ENCODE measurements at regions not wholly inside any gene's neighbourhood (a gene's known extent, or its start where the extent isn't known, plus 50 kb on each side); places are given as distances from the start of the nearest gene placed in this dataset.

- H4K20me1 ChIP-seq (ENCODE audit: control insufficient read depth, extremely low read depth, insufficient read depth, low read length) = no peaks in the 10 kb centered on the region
- peak overlapping the region; percentile 60 for H2AFZ ChIP-seq (ENCODE audit: control insufficient read depth, low read length)
- dilution Hi-C loops (cut with MboI; ENCODE audit: extremely low pct_ligation_motif_present, low sequenced_read_pairs) = no loop called here
- H3K4me1 ChIP-seq (ENCODE audit: control insufficient read depth, extremely low read depth, insufficient read depth, low read length) = peaks cover 54% of the 10 kb centered on the region
- peak; percentile 92 for FAIRE-seq
- H3K27me3 ChIP-seq (ENCODE audit: control insufficient read depth, extremely low read depth, insufficient read depth, low read length) = no peaks in the 10 kb centered on the region
- no peak overlapping the region for H3K9ac ChIP-seq (ENCODE audit: control insufficient read depth, extremely low read depth, insufficient read depth, low read length)
- H3K9me3 ChIP-seq (ENCODE audit: control insufficient read depth, low read depth, low read length) = no peaks in the 10 kb centered on the region
- no peaks in the 10 kb centered on the region for H3K9me1 ChIP-seq (ENCODE audit: control insufficient read depth, extremely low read depth, insufficient read depth, low read length)
- H3K4me3 ChIP-seq (ENCODE audit: control insufficient read depth in 2 of 3, extremely low read depth in 1 of 3, insufficient read depth in 2 of 3, low read depth in 1 of 3, low read length in 3 of 3) = no peak overlapping the region
- TF ChIP-seq EZH2 (IDR thresholded peaks at IDR 0.05; ENCODE audit: low read length) (no peak), CTCF (optimal IDR thresholded peaks at IDR 0.05 in 1 of 3, IDR thresholded peaks at IDR 0.05 in 1 of 3, conservative IDR thresholded peaks at IDR 0.05 in 1 of 3; ENCODE audit: extremely low read depth in 1 of 3, insufficient read depth in 2 of 3, low read length in 3 of 3) (no peak)
- peak overlapping the region; percentile 57 for H3K4me2 ChIP-seq (ENCODE audit: control insufficient read depth, extremely low read depth, insufficient read depth, low read depth, low read length)
- no peaks in the 10 kb centered on the region for H3K79me2 ChIP-seq (ENCODE audit: control insufficient read depth, insufficient read depth, low read length)
- H3K27ac ChIP-seq (ENCODE audit: control insufficient read depth, insufficient read depth, low read length) = peak overlapping the region; percentile 85
- DNase-seq (ENCODE audit: low read depth, low spot score) = peak; percentile 65
- no peaks in the 10 kb centered on the region for H3K36me3 ChIP-seq (ENCODE audit: control insufficient read depth in 2 of 2, extremely low read depth in 1 of 2, insufficient read depth in 2 of 2, low read length in 2 of 2)
Observed at GRCh38 chr5:158384535-158385481, 525.9 kb upstream of the CLINT1 start.

DNA sequence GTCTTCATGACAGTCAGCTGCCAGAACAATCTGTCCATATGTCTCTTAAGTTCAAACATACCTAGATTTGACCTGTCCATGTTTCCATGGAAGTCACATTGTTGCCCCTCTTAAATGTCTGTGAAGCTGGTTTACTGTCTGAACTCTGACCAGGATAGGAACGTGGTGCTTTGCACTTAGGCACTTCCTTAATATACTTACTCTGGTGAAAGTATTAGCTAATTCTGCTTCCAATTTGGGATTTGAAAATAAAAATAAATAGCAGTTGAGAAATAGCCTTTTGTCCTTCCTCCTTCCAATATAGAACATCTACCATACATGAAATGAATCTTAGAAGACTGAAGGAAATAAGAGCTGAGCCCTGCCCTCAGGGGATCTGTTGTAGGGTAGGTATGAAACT is 524.5 kb upstream of the CLINT1 start:
- dilution Hi-C loops (cut with MboI; ENCODE audit: extremely low pct_ligation_motif_present, low sequenced_read_pairs) = no loop called here
- no peaks in the 10 kb centered on the region for H4K20me1 ChIP-seq (ENCODE audit: control insufficient read depth, extremely low read depth, insufficient read depth, low read length)
- no peaks in the 10 kb centered on the region for H3K27me3 ChIP-seq (ENCODE audit: control insufficient read depth, extremely low read depth, insufficient read depth, low read length)
- TF ChIP-seq EZH2 (IDR thresholded peaks at IDR 0.05; ENCODE audit: low read length) (no peak), CTCF (optimal IDR thresholded peaks at IDR 0.05 in 1 of 3, IDR thresholded peaks at IDR 0.05 in 1 of 3, conservative IDR thresholded peaks at IDR 0.05 in 1 of 3; ENCODE audit: extremely low read depth in 1 of 3, insufficient read depth in 2 of 3, low read length in 3 of 3) (no peak)
- peak overlapping the region; percentile 4 for H3K27ac ChIP-seq (ENCODE audit: control insufficient read depth, insufficient read depth, low read length)
- H3K79me2 ChIP-seq (ENCODE audit: control insufficient read depth, insufficient read depth, low read length) = no peaks in the 10 kb centered on the region
- DNase-seq (ENCODE audit: low read depth, low spot score) = no peak
- H3K9me1 ChIP-seq (ENCODE audit: control insufficient read depth, extremely low read depth, insufficient read depth, low read length) = no peaks in the 10 kb centered on the region
- H3K36me3 ChIP-seq (ENCODE audit: control insufficient read depth in 2 of 2, extremely low read depth in 1 of 2, insufficient read depth in 2 of 2, low read length in 2 of 2) = no peaks in the 10 kb centered on the region
- no peak overlapping the region for H3K9ac ChIP-seq (ENCODE audit: control insufficient read depth, extremely low read depth, insufficient read depth, low read length)
- no peak overlapping the region for H3K4me2 ChIP-seq (ENCODE audit: control insufficient read depth, extremely low read depth, insufficient read depth, low read depth, low read length)
- H3K9me3 ChIP-seq (ENCODE audit: control insufficient read depth, low read depth, low read length) = no peaks in the 10 kb centered on the region
- no peak overlapping the region for H3K4me3 ChIP-seq (ENCODE audit: control insufficient read depth in 2 of 3, extremely low read depth in 1 of 3, insufficient read depth in 2 of 3, low read depth in 1 of 3, low read length in 3 of 3)
- peaks cover 54% of the 10 kb centered on the region for H3K4me1 ChIP-seq (ENCODE audit: control insufficient read depth, extremely low read depth, insufficient read depth, low read length)
- H2AFZ ChIP-seq (ENCODE audit: control insufficient read depth, low read length) = no peak overlapping the region
- peak; percentile 67 for FAIRE-seq

All from keratinocyte (primary cell).